ENCODE measurements at regions not wholly inside any gene's neighbourhood (a gene's known extent, or its start where the extent isn't known, plus 50 kb on each side); places are given as distances from the start of the nearest gene placed in this dataset.
"Not testable (repeated sequence)": the region's sequence is repeated elsewhere in the genome, so short reads cannot be mapped to it uniquely, and the experiment has no call there.

DNA sequence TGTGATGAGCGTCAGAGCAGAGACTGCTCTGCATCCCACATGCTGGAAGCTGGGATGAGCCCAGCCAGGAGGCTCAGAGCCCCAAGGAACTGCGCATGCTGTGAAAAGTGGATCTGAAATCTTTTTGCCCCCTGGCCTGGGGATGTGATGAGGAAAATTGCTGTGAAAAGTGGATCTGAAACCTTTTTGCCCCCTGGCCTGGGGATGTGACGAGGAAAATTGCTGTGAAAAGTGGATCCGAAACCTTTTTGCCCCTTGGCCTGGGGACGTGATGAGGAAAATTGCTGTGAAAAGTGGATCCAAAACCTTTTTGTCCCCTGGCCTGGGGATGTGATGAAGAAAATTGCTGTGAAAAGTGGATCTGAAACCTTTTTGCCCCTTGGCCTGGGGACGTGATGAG, 187.9 kb downstream of the BANP start:
- H3K27ac ChIP-seq (ENCODE audit: extremely low read depth, low read depth, low read length); CTCF ChIA-PET; H3K9me3 ChIP-seq (ENCODE audit: control insufficient read depth, insufficient read depth, low read depth, low read length); H3K4me3 ChIP-seq (ENCODE audit: low read depth, low read length); H3K4me1 ChIP-seq (ENCODE audit: control insufficient read depth, insufficient read depth, low read length); H3K36me3 ChIP-seq (ENCODE audit: control insufficient read depth in 2 of 2, insufficient read depth in 1 of 2, low read length in 2 of 2); POLR2A ChIA-PET: not testable (repeated sequence)

DNA sequence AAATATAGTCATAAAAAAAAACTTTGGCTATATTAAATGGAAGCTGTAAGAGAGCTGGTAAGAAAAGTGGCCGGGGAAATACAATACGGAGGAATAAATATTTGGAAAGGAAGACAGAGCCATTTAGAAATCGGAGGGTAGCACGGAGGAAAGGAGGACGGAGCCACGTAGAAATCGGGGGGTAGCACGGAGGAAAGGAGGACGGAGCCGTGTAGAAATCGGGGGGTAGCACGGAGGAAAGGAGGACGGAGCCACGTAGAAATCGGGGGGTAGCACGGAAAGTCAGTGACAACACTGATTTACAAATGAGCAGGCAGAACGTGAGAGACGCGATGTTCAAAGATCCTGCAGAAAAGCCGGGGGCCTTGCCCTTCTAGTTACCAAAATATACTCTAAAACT, 189.0 kb downstream of the BANP start:
- POLR2A ChIA-PET; H3K27ac ChIP-seq (ENCODE audit: extremely low read depth, low read depth, low read length); H3K36me3 ChIP-seq (ENCODE audit: control insufficient read depth in 2 of 2, insufficient read depth in 1 of 2, low read length in 2 of 2); H3K9me3 ChIP-seq (ENCODE audit: control insufficient read depth, insufficient read depth, low read depth, low read length); H3K4me1 ChIP-seq (ENCODE audit: control insufficient read depth, insufficient read depth, low read length); H3K4me3 ChIP-seq (ENCODE audit: low read depth, low read length); CTCF ChIA-PET: not testable (repeated sequence)

DNA sequence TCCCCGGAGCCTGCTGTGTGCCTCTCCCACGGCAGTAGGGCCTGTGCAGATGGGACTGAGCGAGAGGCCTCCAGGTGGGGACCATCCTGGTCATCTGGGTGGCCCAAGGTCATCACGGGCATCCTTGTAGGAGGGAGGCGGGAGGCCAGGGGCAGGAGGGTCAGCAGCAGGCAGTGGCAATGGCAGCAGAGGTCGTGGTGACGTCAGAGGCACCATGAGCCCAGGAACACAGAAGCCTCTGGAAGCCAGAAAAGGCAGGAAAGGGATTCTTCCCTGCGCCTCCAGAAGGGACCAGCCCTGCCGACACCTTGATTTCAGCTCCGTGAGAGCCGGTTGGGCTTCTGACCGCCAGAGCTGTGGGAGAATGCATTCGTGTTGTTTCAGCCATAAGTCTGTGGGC, 190.3 kb downstream of the BANP start:
- Histone ChIP-seq H3K27ac (ENCODE audit: extremely low read depth, low read depth, low read length) (no peak overlapping the region), H3K4me1 (ENCODE audit: control insufficient read depth, insufficient read depth, low read length) (no peaks in the 10 kb centered on the region), H3K36me3 (ENCODE audit: control insufficient read depth in 2 of 2, insufficient read depth in 1 of 2, low read length in 2 of 2) (no peaks in the 10 kb centered on the region), H3K4me3 (ENCODE audit: low read depth, low read length) (no peak overlapping the region), H3K9me3 (ENCODE audit: control insufficient read depth, insufficient read depth, low read depth, low read length) (no peaks in the 10 kb centered on the region)
- ChIA-PET CTCF (no interaction called here), POLR2A (no interaction called here)
- TF ChIP-seq ZNF23 (tag by site-specific recombination; IDR thresholded peaks at IDR 0.05; ENCODE audit: borderline replicate concordance) (no peak), MZF1 (tag by site-specific recombination; IDR thresholded peaks at IDR 0.05; ENCODE audit: borderline replicate concordance) (no peak), ZNF76 (tag by site-specific recombination; IDR thresholded peaks at IDR 0.05; ENCODE audit: borderline replicate concordance, low read depth) (no peak), ZNF155 (tag by site-specific recombination; IDR thresholded peaks at IDR 0.05) (no peak), ZNF302 (tag by site-specific recombination; IDR thresholded peaks at IDR 0.05; ENCODE audit: low read depth) (no peak), ZNF670 (tag by site-specific recombination; IDR thresholded peaks at IDR 0.05; ENCODE audit: low read depth) (no peak), ZNF16 (tag by site-specific recombination; IDR thresholded peaks at IDR 0.05; ENCODE audit: low read depth) (no peak), WT1 (tag by site-specific recombination; IDR thresholded peaks at IDR 0.05) (no peak), ZSCAN23 (tag by site-specific recombination; IDR thresholded peaks at IDR 0.05) (no peak)
- TF ChIP-seq, protein P1, sequence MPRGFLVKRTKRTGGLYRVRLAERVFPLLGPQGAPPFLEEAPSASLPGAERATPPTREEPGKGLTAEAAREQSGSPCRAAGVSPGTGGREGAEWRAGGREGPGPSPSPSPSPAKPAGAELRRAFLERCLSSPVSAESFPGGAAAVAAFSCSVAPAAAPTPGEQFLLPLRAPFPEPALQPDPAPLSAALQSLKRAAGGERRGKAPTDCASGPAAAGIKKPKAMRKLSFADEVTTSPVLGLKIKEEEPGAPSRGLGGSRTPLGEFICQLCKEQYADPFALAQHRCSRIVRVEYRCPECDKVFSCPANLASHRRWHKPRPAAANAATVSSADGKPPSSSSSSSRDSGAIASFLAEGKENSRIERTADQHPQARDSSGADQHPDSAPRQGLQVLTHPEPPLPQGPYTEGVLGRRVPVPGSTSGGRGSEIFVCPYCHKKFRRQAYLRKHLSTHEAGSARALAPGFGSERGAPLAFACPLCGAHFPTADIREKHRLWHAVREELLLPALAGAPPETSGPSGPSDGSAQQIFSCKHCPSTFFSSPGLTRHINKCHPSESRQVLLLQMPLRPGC (tag by site-specific recombination; IDR thresholded peaks at IDR 0.05), result no peak

DNA sequence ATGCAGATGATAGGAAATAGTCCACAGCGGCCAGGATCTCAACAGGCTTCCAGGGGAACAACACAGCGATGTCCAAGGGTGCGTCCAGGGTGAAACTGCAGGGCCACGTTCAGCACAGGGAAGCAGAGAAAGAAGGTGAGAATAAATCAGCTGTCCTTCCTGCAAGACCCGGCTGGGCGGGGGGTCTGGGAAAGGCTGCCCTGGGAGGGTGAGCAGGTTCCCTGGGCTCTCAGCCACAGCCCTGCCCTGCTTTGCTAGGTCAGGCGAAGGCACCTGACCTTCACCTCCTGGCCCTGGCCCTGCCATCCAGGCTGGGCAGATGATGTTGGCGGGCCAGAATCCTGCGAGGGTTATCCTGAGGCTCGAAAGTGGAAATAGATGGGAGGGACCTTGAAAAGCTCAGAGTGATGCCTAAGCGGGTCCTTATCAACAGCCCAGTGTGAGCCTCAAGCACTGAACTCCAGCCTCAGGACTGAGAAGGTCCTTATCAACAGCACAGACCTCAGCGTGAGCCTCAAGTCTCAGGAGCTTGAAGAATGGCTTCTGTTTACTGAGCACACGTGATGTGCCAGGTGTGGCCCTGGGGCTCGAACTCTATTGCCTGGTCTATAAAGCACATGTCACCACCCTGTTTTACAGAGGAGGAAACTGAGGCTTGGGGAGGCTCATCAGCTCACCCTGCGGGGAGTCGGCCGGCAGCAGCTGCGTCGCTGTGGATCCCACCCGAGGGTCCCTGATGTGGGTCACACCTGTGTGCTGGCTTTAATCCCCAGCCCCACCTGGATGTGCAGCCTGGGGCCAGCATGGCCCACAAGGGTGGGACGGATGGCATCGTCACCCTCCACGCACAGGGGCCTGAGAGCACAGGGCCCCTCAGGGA, 191.1 kb downstream of the BANP start:
- H3K27ac ChIP-seq (ENCODE audit: extremely low read depth, low read depth, low read length); H3K4me1 ChIP-seq (ENCODE audit: control insufficient read depth, insufficient read depth, low read length); H3K36me3 ChIP-seq (ENCODE audit: control insufficient read depth in 2 of 2, insufficient read depth in 1 of 2, low read length in 2 of 2); POLR2A ChIA-PET; H3K4me3 ChIP-seq (ENCODE audit: low read depth, low read length); CTCF ChIA-PET; H3K9me3 ChIP-seq (ENCODE audit: control insufficient read depth, insufficient read depth, low read depth, low read length): not testable (repeated sequence)

DNA sequence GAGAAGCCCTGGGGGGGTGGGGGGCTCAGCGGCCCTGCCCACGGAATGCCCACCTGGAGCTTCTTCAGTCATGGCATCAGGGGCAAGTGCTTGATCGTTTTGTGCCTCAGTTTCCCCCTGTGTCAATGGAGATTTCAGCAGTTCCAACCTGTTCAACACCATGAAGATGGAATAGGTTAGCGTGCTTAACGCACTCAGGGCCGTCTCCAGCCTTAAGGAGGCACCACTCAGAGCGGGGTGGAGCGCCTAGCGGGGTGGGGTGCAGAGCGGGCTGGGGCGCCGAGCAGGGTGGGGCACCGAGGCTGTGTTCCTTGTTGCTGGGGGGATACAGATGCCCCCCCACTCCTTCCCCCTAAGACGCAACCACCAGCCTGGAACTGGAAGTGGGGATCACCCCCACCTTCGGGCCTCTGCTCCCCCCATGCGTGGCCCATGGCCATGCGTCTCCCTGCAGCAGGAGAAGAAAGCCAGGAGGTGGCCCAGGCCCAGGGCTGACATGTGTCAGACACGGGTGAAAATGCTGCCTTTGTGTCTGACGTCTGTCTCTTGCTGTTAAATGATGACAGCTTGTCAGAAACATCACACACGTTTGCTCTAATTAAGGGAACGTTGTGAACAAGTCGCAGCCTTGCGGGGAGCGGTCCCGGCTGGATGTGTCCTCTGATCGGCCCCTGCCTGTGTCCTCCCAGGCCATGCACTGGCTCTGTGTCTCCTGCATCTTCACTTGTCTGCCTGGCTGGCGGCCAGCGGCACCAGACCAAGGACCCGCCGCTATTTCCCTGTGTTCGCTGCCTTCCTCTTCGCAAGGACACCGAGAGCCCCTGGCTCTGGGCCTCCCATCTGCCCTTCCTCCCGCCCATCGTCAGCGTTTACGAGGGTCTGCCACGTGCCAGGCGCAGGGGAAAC, 192.1 kb downstream of the BANP start:
- H3K9me3 ChIP-seq (ENCODE audit: control insufficient read depth, insufficient read depth, low read depth, low read length); H3K27ac ChIP-seq (ENCODE audit: extremely low read depth, low read depth, low read length); H3K4me3 ChIP-seq (ENCODE audit: low read depth, low read length); POLR2A ChIA-PET; H3K4me1 ChIP-seq (ENCODE audit: control insufficient read depth, insufficient read depth, low read length); H3K36me3 ChIP-seq (ENCODE audit: control insufficient read depth in 2 of 2, insufficient read depth in 1 of 2, low read length in 2 of 2); CTCF ChIA-PET: not testable (repeated sequence)
